GM12865 (cell line): ENCODE measurements at regions not wholly inside any gene's neighbourhood (a gene's known extent, or its start where the extent isn't known, plus 50 kb on each side); places are given as distances from the start of the nearest gene placed in this dataset.

Experiments
- DNase-seq: peaks from one replicate; pipeline ENCODE4 v3.0.0; 2010; ENCODE audit warnings: low read depth
- H3K4me3 ChIP-seq: 2 replicates; pipeline ENCODE4 v1.5.1; 2011; ENCODE audit warnings: mild to moderate bottlenecking, low read depth, low read length, control low read depth
- TF ChIP-seq, protein P1 (sequence below): IDR thresholded peaks from 2 replicates; pipeline ENCODE4 v1.5.1; 2011; ENCODE audit warnings: low read length, control low read depth, low read depth, inconsistent platforms; ENCODE audit not compliant: insufficient read depth; ENCODE audit errors: missing control alignments

DNA sequence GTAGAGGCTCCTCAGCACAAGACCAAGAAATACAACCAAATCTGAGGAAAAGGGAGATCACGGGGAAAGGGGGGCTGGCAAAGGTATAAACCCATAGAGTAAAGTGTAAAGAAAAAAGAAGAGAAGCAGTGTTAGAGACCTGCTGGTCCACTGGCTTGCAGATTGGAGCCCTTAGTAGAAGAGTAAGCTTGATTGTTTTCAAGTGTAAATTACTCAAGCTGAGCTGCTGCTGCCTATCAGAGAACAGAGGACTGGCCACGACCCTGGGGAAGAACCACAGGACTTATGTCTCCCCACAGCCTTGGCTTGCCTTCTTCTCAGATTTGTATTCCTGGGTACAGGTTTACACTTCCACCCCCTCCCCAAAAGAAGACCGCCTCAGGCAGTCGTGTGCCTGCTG lies 294.2 kb downstream of the LMX1A start:
- H3K4me3 ChIP-seq: no peak overlapping the region
- no peak for DNase-seq
- TF ChIP-seq, protein P1, sequence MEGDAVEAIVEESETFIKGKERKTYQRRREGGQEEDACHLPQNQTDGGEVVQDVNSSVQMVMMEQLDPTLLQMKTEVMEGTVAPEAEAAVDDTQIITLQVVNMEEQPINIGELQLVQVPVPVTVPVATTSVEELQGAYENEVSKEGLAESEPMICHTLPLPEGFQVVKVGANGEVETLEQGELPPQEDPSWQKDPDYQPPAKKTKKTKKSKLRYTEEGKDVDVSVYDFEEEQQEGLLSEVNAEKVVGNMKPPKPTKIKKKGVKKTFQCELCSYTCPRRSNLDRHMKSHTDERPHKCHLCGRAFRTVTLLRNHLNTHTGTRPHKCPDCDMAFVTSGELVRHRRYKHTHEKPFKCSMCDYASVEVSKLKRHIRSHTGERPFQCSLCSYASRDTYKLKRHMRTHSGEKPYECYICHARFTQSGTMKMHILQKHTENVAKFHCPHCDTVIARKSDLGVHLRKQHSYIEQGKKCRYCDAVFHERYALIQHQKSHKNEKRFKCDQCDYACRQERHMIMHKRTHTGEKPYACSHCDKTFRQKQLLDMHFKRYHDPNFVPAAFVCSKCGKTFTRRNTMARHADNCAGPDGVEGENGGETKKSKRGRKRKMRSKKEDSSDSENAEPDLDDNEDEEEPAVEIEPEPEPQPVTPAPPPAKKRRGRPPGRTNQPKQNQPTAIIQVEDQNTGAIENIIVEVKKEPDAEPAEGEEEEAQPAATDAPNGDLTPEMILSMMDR: no peak

DNA sequence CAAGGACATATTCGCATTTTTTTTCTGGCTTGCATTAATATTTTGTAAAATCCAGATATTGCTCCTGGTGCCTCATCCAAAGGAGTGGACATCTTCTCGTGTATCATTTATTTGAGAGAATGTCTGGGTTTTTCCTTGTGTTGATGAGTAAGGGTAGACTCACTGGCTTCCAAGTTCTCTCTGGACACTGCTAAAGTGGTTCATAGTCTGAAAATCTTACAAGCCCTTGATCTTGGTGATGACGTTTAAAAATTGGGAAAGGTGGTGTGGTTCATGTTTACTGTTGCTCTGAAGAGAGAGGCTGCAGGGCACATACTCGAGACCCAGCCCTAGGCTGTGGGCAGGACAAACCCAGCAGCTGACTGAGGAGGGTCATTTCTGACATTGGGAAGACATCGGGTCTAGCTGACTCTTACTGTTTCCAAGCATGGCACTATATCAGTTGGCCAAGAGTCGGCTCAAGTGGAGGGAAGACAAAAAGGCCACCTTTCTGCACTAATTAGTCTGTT lies 296.2 kb downstream of the LMX1A start:
- TF ChIP-seq, protein P1: no peak
- DNase-seq: no peak
- no peak overlapping the region for H3K4me3 ChIP-seq

DNA sequence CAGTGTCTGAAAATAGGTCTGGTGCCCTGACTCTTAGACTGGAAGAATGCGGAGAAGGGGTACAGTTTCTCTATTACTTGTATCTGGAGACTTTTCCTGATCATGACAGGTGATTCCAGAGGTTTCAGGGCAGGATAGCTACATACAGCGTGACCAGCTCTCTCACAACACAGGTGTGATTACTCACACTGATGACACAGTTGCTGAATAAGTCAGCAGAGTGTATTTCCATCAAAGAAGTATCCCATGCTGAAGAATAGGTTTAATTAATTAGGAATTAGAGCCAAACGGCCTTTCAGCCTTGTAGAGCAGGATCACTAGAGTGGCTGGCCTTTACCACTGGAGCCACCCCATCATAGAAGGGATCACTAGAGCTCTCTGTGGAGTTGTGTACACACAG lies 298.6 kb downstream of the LMX1A start:
- no peak overlapping the region for H3K4me3 ChIP-seq
- DNase-seq: no peak
- TF ChIP-seq, protein P1: no peak

DNA sequence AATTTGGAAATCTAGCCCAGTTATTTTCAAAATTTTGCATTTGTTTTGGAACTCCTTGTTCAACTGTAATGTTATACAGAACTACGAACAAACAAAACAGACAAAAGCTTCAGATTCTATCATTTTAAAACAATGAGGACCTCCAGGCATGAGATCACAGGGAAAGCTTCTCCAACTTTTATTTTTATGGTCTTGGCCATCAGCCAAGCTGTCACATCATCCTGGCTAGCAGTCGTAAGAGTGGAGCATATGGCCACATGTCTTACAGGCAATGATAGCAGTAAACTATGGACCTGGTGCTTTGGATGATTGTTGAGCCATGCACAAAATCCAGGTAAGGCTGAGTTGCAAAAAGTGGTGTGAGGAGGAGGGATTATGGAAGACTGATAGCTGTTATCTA lies 299.6 kb downstream of the LMX1A start:
- no peak for DNase-seq
- H3K4me3 ChIP-seq: no peak overlapping the region
- TF ChIP-seq, protein P1: no peak

DNA sequence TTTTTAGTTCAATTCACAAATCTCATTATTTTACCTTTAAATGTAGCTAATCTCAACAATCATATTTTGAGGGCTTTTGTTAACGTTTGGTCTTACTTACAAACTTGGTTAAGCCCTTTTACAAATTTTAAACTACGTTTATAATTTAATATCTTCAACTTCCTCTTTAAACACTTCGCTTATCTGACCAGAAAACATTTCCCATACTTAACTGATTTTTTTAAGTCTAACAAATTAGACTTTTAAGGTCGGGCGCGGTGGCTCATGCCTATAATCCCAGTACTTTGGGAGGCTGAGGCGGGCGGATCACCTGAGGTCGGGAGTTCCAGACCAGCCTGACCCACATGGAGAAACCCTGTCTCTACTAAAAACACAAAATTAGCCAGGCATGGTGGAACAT lies 300.9 kb downstream of the LMX1A start:
- H3K4me3 ChIP-seq: no peak overlapping the region
- TF ChIP-seq, protein P1: no peak
- DNase-seq: no peak

DNA sequence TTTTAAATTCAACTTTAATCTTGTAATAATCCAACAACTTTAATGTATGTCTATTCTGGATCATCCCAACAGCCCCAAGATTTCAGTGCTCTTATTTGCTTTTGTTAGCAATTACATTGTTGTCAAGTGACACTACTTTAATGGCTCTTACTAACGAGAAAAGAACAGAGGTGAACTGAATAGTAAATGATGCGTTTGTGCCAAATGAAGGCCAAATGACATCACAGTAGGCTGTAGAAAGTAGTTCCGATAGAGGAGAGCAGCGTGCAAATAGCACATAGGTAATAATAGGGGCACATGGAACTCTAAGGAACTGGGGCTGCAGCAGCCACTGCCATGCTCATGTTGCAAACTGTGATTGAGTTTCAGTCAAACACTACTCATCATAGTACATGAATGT lies 301.9 kb downstream of the LMX1A start:
- H3K4me3 ChIP-seq: no peak overlapping the region
- no peak for DNase-seq
- TF ChIP-seq, protein P1: no peak

DNA sequence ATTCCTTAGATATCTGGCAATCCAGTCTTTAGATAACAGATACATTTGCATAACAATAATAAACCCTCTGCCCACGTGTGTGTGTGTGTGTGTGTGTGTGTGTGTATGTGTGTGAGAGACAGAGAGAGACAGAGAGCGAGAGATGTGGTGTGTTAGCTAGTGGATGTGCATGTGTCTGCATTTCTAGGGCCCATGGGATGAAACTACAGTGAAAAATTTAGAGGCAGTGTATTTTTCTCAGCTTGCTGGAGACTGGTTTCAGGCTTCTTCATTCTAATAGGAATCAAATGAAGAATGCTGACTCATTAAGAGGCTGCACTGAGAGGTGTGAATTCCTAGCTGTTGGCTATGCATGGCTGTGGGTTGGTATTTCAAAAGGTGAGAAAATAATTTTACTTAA lies 303.2 kb downstream of the LMX1A start:
- no peak for DNase-seq
- TF ChIP-seq, protein P1: no peak

More for the DNA sequence above, 303.2 kb downstream of the LMX1A start:
- no peak overlapping the region for H3K4me3 ChIP-seq
